SK-N-SH (cell line): ENCODE measurements at regions not wholly inside any gene's neighbourhood (a gene's known extent, or its start where the extent isn't known, plus 50 kb on each side); places are given as distances from the start of the nearest gene placed in this dataset.

Experiments
- CTCF ChIA-PET: fragments of 300-600, 350-600 bp; formaldehyde crosslinking; extraction: SDS; loops from one replicate; lab custom pipeline; 2021; lab: Yijun Ruan, JAX
- POLR2A ChIA-PET: fragments of 350-600 bp; sonication (Branson Sonifier 250); formaldehyde crosslinking; extraction: SDS; loops from one replicate; lab custom pipeline; 2020; ENCODE audit warnings: antibody characterized with exemption, inconsistent platforms; lab: Yijun Ruan, JAX
- DNase-seq: peaks from one replicate; pipeline ENCODE4 v3.0.0; 2012
- H2AFZ ChIP-seq: fragments of 200-600 bp; sonication (generic); 2 replicates; pipeline ENCODE4 v1.8.1; 2016; ENCODE audit warnings: antibody characterized with exemption, mild to moderate bottlenecking, low read depth
- H3F3A ChIP-seq: fragments of 200-600 bp; sonication (generic); replicated peaks from 2 replicates; pipeline ENCODE3; 2016; ENCODE audit warnings: antibody characterized with exemption, mild to moderate bottlenecking; ENCODE audit not compliant: insufficient read depth
- H3K27ac ChIP-seq, 2 experiments: fragments of 200-500 bp in 1 of 2; fragments of 200-600 bp in 1 of 2; sonication (Bioruptor generic) in 1 of 2; sonication (generic), shearing (Covaris generic) in 1 of 2; 2 replicates each; pipeline versions ENCODE4 v1.5.1 to v1.6.1; 2014 to 2016; ENCODE audit warnings: low read depth in 2 of 2, inconsistent platforms in 1 of 2, low read length in 1 of 2, mild to moderate bottlenecking in 1 of 2, mixed read lengths in 1 of 2
- H3K27me3 ChIP-seq: fragments of 200-600 bp; sonication (generic), shearing (Covaris generic); 2 replicates; pipeline ENCODE4 v1.6.1; 2016; ENCODE audit warnings: mixed run types; ENCODE audit not compliant: insufficient read depth
- H3K36me3 ChIP-seq, 2 experiments: fragments of 200-500 bp in 1 of 2; fragments of 200-600 bp in 1 of 2; sonication (Bioruptor generic) in 1 of 2; sonication (generic) in 1 of 2; replicated peaks in 1 of 2; 2 replicates each; pipeline versions ENCODE3 to v1.5.1; 2014 to 2016; ENCODE audit warnings: low read length in 1 of 2, mild to moderate bottlenecking in 1 of 2; ENCODE audit not compliant: insufficient read depth in 2 of 2, control insufficient read depth in 1 of 2
- H3K4me1 ChIP-seq, 2 experiments: fragments of 200-500 bp in 1 of 2; fragments of 200-600 bp in 1 of 2; sonication (Bioruptor generic) in 1 of 2; sonication (generic), shearing (Covaris generic) in 1 of 2; 2 replicates each; pipeline versions ENCODE4 v1.5.1 to v1.6.1; 2014 to 2016; ENCODE audit warnings: low read depth in 1 of 2, low read length in 1 of 2, mixed run types in 1 of 2; ENCODE audit not compliant: insufficient read depth in 2 of 2, control insufficient read depth in 1 of 2
- H3K4me2 ChIP-seq: fragments of 200-600 bp; sonication (generic), shearing (Covaris generic); 2 replicates; pipeline ENCODE4 v1.6.1; 2017; ENCODE audit warnings: mixed run types
- H3K4me3 ChIP-seq, 2 experiments: fragments of 200-500 bp in 1 of 2; fragments of 200-600 bp in 1 of 2; sonication (Bioruptor generic) in 1 of 2; sonication (generic), shearing (Covaris generic) in 1 of 2; 2 replicates each; pipeline versions ENCODE4 v1.5.1 to v1.8.1; 2014 to 2016; ENCODE audit warnings: low read depth in 2 of 2, inconsistent platforms in 1 of 2, low read length in 1 of 2, mild to moderate bottlenecking in 1 of 2, mixed read lengths in 1 of 2, moderate library complexity in 1 of 2
- H3K79me2 ChIP-seq: fragments of 200-600 bp; sonication (generic); 2 replicates; pipeline ENCODE4 v1.8.1; 2017; ENCODE audit warnings: mild to moderate bottlenecking; ENCODE audit not compliant: insufficient read depth
- H3K9ac ChIP-seq: fragments of 200-600 bp; sonication (generic); 2 replicates; pipeline ENCODE4 v1.6.1; 2017; ENCODE audit warnings: mixed run types
- H3K9me2 ChIP-seq: fragments of 200-600 bp; sonication (generic); 2 replicates; pipeline ENCODE4 v1.6.1; 2017; ENCODE audit warnings: mixed run types
- H3K9me3 ChIP-seq: fragments of 200-600 bp; sonication (generic); 2 replicates; pipeline ENCODE4 v1.6.1; 2017; ENCODE audit warnings: mixed run types, mild to moderate bottlenecking, moderate library complexity
- H4K20me1 ChIP-seq: fragments of 200-600 bp; sonication (generic); 2 replicates; pipeline ENCODE4 v1.6.1; 2017; ENCODE audit warnings: mild to moderate bottlenecking, mixed run types; ENCODE audit not compliant: insufficient read depth
- CHD2 ChIP-seq: fragments of 150-350 bp; IDR thresholded peaks from 2 replicates; pipeline ENCODE4 v1.6.1; 2018; ENCODE audit warnings: low read length; ENCODE audit not compliant: partially characterized antibody
- EP300 ChIP-seq, 2 experiments: IDR thresholded peaks; 2 replicates each; pipeline versions ENCODE4 v1.4.0 to v1.6.1; 2012; ENCODE audit warnings: borderline replicate concordance in 1 of 2, low read depth in 1 of 2, low read length in 1 of 2
- EZH2phosphoT487 ChIP-seq: fragments of 200-600 bp; sonication (generic); IDR thresholded peaks from 2 replicates; pipeline ENCODE4 v1.6.1; 2017; ENCODE audit warnings: low read depth, mixed run types, mild to moderate bottlenecking, antibody characterized with exemption, moderate library complexity, borderline replicate concordance
- FOXM1 ChIP-seq: IDR thresholded peaks from 2 replicates; pipeline ENCODE4 v1.4.0; 2012; ENCODE audit warnings: low read depth, mild to moderate bottlenecking
- GABPA ChIP-seq: IDR thresholded peaks from 2 replicates; pipeline ENCODE4 v1.4.0; 2012; ENCODE audit warnings: low read depth, mild to moderate bottlenecking
- GATA2 ChIP-seq: sonication (generic); formaldehyde crosslinking; IDR thresholded peaks from 2 replicates; pipeline ENCODE4 v1.5.0; 2020; ENCODE audit warnings: mild to moderate bottlenecking, missing genetic modification reagents
- MAX ChIP-seq: IDR thresholded peaks from 2 replicates; pipeline ENCODE4 v1.4.0; 2012; ENCODE audit warnings: low read depth
- MEF2A ChIP-seq: IDR thresholded peaks from 2 replicates; pipeline ENCODE4 v1.4.0; 2012; ENCODE audit warnings: low read depth, borderline replicate concordance
- NRF1 ChIP-seq: IDR thresholded peaks from 2 replicates; pipeline ENCODE4 v1.6.1; 2012; ENCODE audit warnings: low read depth, mild to moderate bottlenecking, low read length
- POLR2AphosphoS5 ChIP-seq: IDR thresholded peaks from 2 replicates; pipeline ENCODE4 v1.6.1; 2012; ENCODE audit warnings: low read depth, low read length
- RCOR1 ChIP-seq: fragments of 150-350 bp; IDR thresholded peaks from 2 replicates; pipeline ENCODE4 v1.6.1; 2017; ENCODE audit warnings: antibody characterized with exemption, low read length
- RXRA ChIP-seq: IDR thresholded peaks from 2 replicates; pipeline ENCODE4 v1.4.0; 2012; ENCODE audit warnings: low read depth, mild to moderate bottlenecking, borderline replicate concordance
- SIN3A ChIP-seq: IDR thresholded peaks from 2 replicates; pipeline ENCODE4 v1.6.1; 2012; ENCODE audit warnings: low read depth, mild to moderate bottlenecking, low read length, moderate library complexity, borderline replicate concordance
- TEAD4 ChIP-seq: IDR thresholded peaks from 2 replicates; pipeline ENCODE4 v1.4.0; 2012; ENCODE audit warnings: mild to moderate bottlenecking, borderline replicate concordance; ENCODE audit not compliant: insufficient read depth
- whole genome bisulfite sequencing: methylation state at CpG from one replicate; pipeline ENCODE4 v1.1.6; 2017; ENCODE audit warnings: low lambda C conversion rate; 5-methylcytosine and 5-hydroxymethylcytosine counted together
- TF ChIP-seq, protein P1 (sequence below): IDR thresholded peaks from 2 replicates; pipeline ENCODE4 v1.4.0; 2012; ENCODE audit warnings: low read depth, borderline replicate concordance

GRCh38 chr5:173745123-173745522 is 128.7 kb upstream of the BOD1 start:
- Histone ChIP-seq H3K9ac (no peak overlapping the region), H3F3A (no peaks in the 10 kb centered on the region), H3K4me1 (peaks cover 0 to 16% of the 10 kb centered on the region in 2 experiments; a peak in 1 of 4 replicates), H3K4me2 (no peak overlapping the region), H3K36me3 (no peaks in the 10 kb centered on the region), H3K79me2 (no peaks in the 10 kb centered on the region), H3K4me3 (no peak overlapping the region), H4K20me1 (no peaks in the 10 kb centered on the region), H2AFZ (0 out of 2 replicates have a peak overlapping the region, but pooled peaks have one; percentile 37), H3K27me3 (no peaks in the 10 kb centered on the region), H3K9me2 (no peaks in the 10 kb centered on the region), H3K9me3 (no peaks in the 10 kb centered on the region), H3K27ac (peak overlapping the region in 1 of 2 experiments; percentile 71; a peak in 2 of 4 replicates)
- TF ChIP-seq EZH2phosphoT487: no peak
- no peak for TF ChIP-seq CHD2
- no peak for TF ChIP-seq MAX
- TF ChIP-seq RCOR1: no peak
- TF ChIP-seq, protein P1, sequence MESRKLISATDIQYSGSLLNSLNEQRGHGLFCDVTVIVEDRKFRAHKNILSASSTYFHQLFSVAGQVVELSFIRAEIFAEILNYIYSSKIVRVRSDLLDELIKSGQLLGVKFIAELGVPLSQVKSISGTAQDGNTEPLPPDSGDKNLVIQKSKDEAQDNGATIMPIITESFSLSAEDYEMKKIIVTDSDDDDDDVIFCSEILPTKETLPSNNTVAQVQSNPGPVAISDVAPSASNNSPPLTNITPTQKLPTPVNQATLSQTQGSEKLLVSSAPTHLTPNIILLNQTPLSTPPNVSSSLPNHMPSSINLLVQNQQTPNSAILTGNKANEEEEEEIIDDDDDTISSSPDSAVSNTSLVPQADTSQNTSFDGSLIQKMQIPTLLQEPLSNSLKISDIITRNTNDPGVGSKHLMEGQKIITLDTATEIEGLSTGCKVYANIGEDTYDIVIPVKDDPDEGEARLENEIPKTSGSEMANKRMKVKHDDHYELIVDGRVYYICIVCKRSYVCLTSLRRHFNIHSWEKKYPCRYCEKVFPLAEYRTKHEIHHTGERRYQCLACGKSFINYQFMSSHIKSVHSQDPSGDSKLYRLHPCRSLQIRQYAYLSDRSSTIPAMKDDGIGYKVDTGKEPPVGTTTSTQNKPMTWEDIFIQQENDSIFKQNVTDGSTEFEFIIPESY: no peak
- no peak for TF ChIP-seq EP300 (IDR thresholded peaks at IDR 0.05; ENCODE audit: borderline replicate concordance in 1 of 2, low read depth in 1 of 2, low read length in 1 of 2)
- TF ChIP-seq SIN3A: no peak
- no peak for TF ChIP-seq GATA2 (CRISPR knock-in tag)
- no peak for TF ChIP-seq RXRA
- no peak for TF ChIP-seq POLR2AphosphoS5
- TF ChIP-seq TEAD4: no peak
- TF ChIP-seq NRF1: no peak
- TF ChIP-seq FOXM1: no peak
- ChIA-PET POLR2A (interaction anchor here (0.9 kb wide), 1 partner anchor 24 kb away, joined by 4 read pairs; no protein-coding TSS in a partner anchor), CTCF (interaction anchor here (0.9 to 1.6 kb wide), 5 partner anchors 8 to 27 kb away, joined by 3 to 5 read pairs (median 4); no protein-coding TSS in a partner anchor)
- DNase-seq: peak; percentile 51
- WGBS: 67% methylated on average over 3 of the region's 4 CpGs

DNA sequence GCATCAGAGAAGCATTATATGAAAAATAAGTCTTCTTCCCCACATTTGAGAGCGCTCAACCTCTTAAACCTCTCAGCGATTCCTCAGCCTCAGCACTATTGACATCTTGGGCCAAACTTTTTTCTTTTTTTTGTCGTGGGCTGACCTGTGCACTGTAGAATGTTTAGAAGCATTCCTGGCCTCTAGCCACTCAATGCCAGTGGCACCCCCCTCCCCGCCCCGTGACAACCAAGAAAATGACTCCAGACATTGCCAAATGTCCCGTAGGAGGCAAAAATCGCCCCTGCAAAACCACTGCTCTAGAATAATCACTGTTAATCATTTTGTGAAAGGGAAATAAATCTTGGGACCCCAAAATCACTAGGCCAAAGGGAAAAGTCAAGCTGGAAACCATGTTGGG is 129.1 kb upstream of the BOD1 start:
- TF ChIP-seq MEF2A: no peak
- no peak for TF ChIP-seq CHD2
- no peak for TF ChIP-seq GABPA
- Histone ChIP-seq H3K4me1 (peaks cover 0 to 16% of the 10 kb centered on the region in 2 experiments; a peak in 1 of 4 replicates), H3K79me2 (no peaks in the 10 kb centered on the region), H3K9ac (no peak overlapping the region), H3K27ac (peak overlapping the region in 1 of 2 experiments; percentile 71; a peak in 2 of 4 replicates), H3K36me3 (no peaks in the 10 kb centered on the region), H3F3A (no peaks in the 10 kb centered on the region), H2AFZ (no peak overlapping the region; the same call in 1 of the 2 replicates), H3K9me3 (no peaks in the 10 kb centered on the region), H3K27me3 (no peaks in the 10 kb centered on the region), H3K4me2 (no peak overlapping the region), H3K9me2 (no peaks in the 10 kb centered on the region), H3K4me3 (no peak overlapping the region), H4K20me1 (no peaks in the 10 kb centered on the region)
- POLR2A ChIA-PET: interaction anchor here (0.9 kb wide), 1 partner anchor 25 kb away, joined by 4 read pairs; no protein-coding TSS in a partner anchor
- CTCF ChIA-PET: interaction anchor here (1.3 to 1.6 kb wide), 2 partner anchors 8 to 11 kb away, joined by 5 read pairs; no protein-coding TSS in a partner anchor
- 70% methylated on average over 5 of the region's 7 CpGs for WGBS
- DNase-seq: no peak
